GM12878 (cell line): ENCODE measurements at regions not wholly inside any gene's neighbourhood (a gene's known extent, or its start where the extent isn't known, plus 50 kb on each side); places are given as distances from the start of the nearest gene placed in this dataset.

Experiments used
- ATAC-seq: fragments of 200-7000 bp; cut with Tn5 transposase; 3 replicates; pipeline ENCODE4 v1.9.1; 2020; ENCODE audit warnings: mild to moderate bottlenecking, moderate library complexity
- BruUV-seq: library from RNA; stranded (reverse); fragments of 400-500 nt; replicated peaks from 2 replicates; lab custom pipeline; 2021; lab: Mats Ljungman, UMichigan
- CTCF ChIA-PET: fragments of 300-600 bp; sonication (Branson Sonifier 250); formaldehyde crosslinking; extraction: SDS; loops from one replicate; lab custom pipeline; 2021; ENCODE audit warnings: inconsistent platforms; lab: Yijun Ruan, JAX
- POLR2A ChIA-PET: fragments of 350-600 bp; formaldehyde crosslinking; extraction: SDS; loops from one replicate; lab custom pipeline; 2021; ENCODE audit warnings: inconsistent platforms; lab: Charles Lee
- RAD21 ChIA-PET: fragments of 300-600 bp; sonication (Branson Sonifier 250); formaldehyde crosslinking; loops from one replicate; lab custom pipeline; 2023; ENCODE audit warnings: antibody characterized with exemption; ENCODE audit not compliant: unreplicated experiment; lab: Charles Lee
- SMC1A ChIA-PET: fragments of 300-600 bp; sonication (Branson Sonifier 250); formaldehyde crosslinking; loops from one replicate; lab custom pipeline; 2023; ENCODE audit not compliant: unreplicated experiment, uncharacterized antibody; lab: Charles Lee
- DNase-seq: peaks from one replicate; pipeline ENCODE4 v3.0.0-alpha.2; 2011; ENCODE audit warnings: low read depth, low spot score
- FAIRE-seq: peaks from 3 replicates; lab custom pipeline; 2011; peaks lifted over from hg19 to GRCh38; lab: Jason Lieb, UNC
- H2AFZ ChIP-seq: 2 replicates; pipeline ENCODE4 v1.6.0; 2011; ENCODE audit warnings: low read depth, low read length, control low read depth; ENCODE audit not compliant: control insufficient read depth
- H3K27ac ChIP-seq: 2 replicates; pipeline ENCODE4 v1.5.1; 2011; ENCODE audit warnings: control low read depth; ENCODE audit not compliant: control insufficient read depth, insufficient read depth
- H3K27me3 ChIP-seq, 2 experiments: replicated peaks in 1 of 2; 2 replicates each; pipeline versions ENCODE4 v1.6.0 to v1.6.1; 2011; ENCODE audit warnings: low read length in 1 of 2; ENCODE audit not compliant: control insufficient read depth in 2 of 2, insufficient read depth in 2 of 2
- H3K36me3 ChIP-seq, 2 experiments: 2 replicates each; pipeline ENCODE4 v1.5.1; 2011; ENCODE audit warnings: low read length in 1 of 2; ENCODE audit not compliant: control insufficient read depth in 2 of 2, insufficient read depth in 2 of 2
- H3K4me1 ChIP-seq: 2 replicates; pipeline ENCODE4 v1.6.1; 2011; ENCODE audit warnings: mild to moderate bottlenecking, low read length, moderate library complexity, mixed read lengths; ENCODE audit not compliant: control insufficient read depth, insufficient read depth
- H3K4me2 ChIP-seq: 2 replicates; pipeline ENCODE4 v1.6.0; 2011; ENCODE audit warnings: control low read depth; ENCODE audit not compliant: control insufficient read depth, insufficient read depth
- H3K4me3 ChIP-seq: fragments of 200-600 bp; sonication (generic); 2 replicates; pipeline ENCODE4 v1.5.1; 2016
- H3K79me2 ChIP-seq: 2 replicates; pipeline ENCODE4 v1.6.0; 2011; ENCODE audit warnings: low read length; ENCODE audit not compliant: control insufficient read depth, insufficient read depth
- H3K9ac ChIP-seq: 2 replicates; pipeline ENCODE4 v1.8.0; 2011; ENCODE audit warnings: low read length, control low read depth, mixed read lengths; ENCODE audit not compliant: control insufficient read depth, insufficient read depth
- H3K9me3 ChIP-seq: replicated peaks from 3 replicates; pipeline ENCODE4 v1.5.1; 2011; ENCODE audit warnings: mild to moderate bottlenecking, low read length; ENCODE audit not compliant: control insufficient read depth, insufficient read depth
- H4K20me1 ChIP-seq: 2 replicates; pipeline ENCODE4 v1.6.0; 2011; ENCODE audit not compliant: control insufficient read depth, insufficient read depth
- BACH1 ChIP-seq: fragments of 450-650 bp; IDR thresholded peaks from 2 replicates; pipeline ENCODE4 v1.6.1; 2017; ENCODE audit warnings: mild to moderate bottlenecking, borderline replicate concordance
- BCL11A ChIP-seq: IDR thresholded peaks from 2 replicates; pipeline ENCODE4 v1.6.1; 2011; ENCODE audit warnings: low read depth, low read length
- BHLHE40 ChIP-seq, 2 experiments: fragments of 450-650 bp in 1 of 2; IDR thresholded peaks; 2 replicates each; pipeline ENCODE4 v1.6.1; 2011 to 2017; ENCODE audit warnings: low read depth in 2 of 2, borderline replicate concordance in 1 of 2, improper control_type of control experiment in 1 of 2, low read length in 1 of 2, mild to moderate bottlenecking in 1 of 2
- EZH2 ChIP-seq: IDR thresholded peaks from 2 replicates; pipeline ENCODE4 v1.6.1; 2012; ENCODE audit warnings: low read depth, mild to moderate bottlenecking, control low read depth, inconsistent platforms, low read length, borderline replicate concordance; ENCODE audit not compliant: control insufficient read depth
- KLF5 ChIP-seq: fragments of 450-650 bp; IDR thresholded peaks from 2 replicates; pipeline ENCODE4 v1.6.1; 2014; ENCODE audit warnings: mild to moderate bottlenecking; ENCODE audit not compliant: partially characterized antibody
- STAT3 ChIP-seq: IDR thresholded peaks from 2 replicates; pipeline ENCODE4 v1.6.1; 2011; ENCODE audit warnings: low read depth, low read length, improper control_type of control experiment
- ZNF592 ChIP-seq: fragments of 450-650 bp; IDR thresholded peaks from 2 replicates; pipeline ENCODE4 v1.6.1; 2017; ENCODE audit warnings: mild to moderate bottlenecking, moderate library complexity
- WGBS: methylation state at CpG from one replicate; pipeline ENCODE4 v1.1.6; 2016; ENCODE audit warnings: low lambda C conversion rate; ENCODE audit not compliant: insufficient replicate concordance, insufficient coverage; ENCODE audit errors: missing lambda C conversion rate; 5-methylcytosine and 5-hydroxymethylcytosine counted together
- in situ Hi-C: fragments of 300-500 bp; cut with MboI; formaldehyde crosslinking; loops from 9 replicates; pipeline ENCODE4 v1.14.3; 2018; ENCODE audit warnings: mixed read lengths
- intact Hi-C: fragments of 100-400 bp; cut with micrococcal nuclease; formaldehyde crosslinking; loops from one replicate; pipeline ENCODE4 v1.14.2; 2022; ENCODE audit not compliant: unreplicated experiment
- TF ChIP-seq, protein P1 (sequence below), 3 experiments: IDR thresholded peaks in 2 of 3; conservative IDR thresholded peaks in 1 of 3; 2 replicates each; pipeline ENCODE4 v1.5.1; 2011; ENCODE audit warnings: low read depth in 3 of 3, low read length in 3 of 3, mild to moderate bottlenecking in 3 of 3, control low read depth in 2 of 3, moderate library complexity in 2 of 3, inconsistent platforms in 1 of 3, mixed read lengths in 1 of 3; ENCODE audit not compliant: control insufficient read depth in 2 of 3, insufficient read depth in 1 of 3; ENCODE audit errors: extremely low read depth in 1 of 3
- TF ChIP-seq, protein P2 (sequence below): IDR thresholded peaks from 2 replicates; pipeline ENCODE4 v1.6.1; 2011; ENCODE audit warnings: borderline replicate concordance, low read depth, mild to moderate bottlenecking, moderate library complexity, low read length; ENCODE audit not compliant: insufficient read depth, poor library complexity, severe bottlenecking
- TF ChIP-seq, protein P3 (sequence below): fragments of 450-650 bp; IDR thresholded peaks from 2 replicates; pipeline ENCODE4 v1.6.1; 2018; ENCODE audit warnings: mild to moderate bottlenecking, low read depth, moderate library complexity; ENCODE audit not compliant: partially characterized antibody

DNA sequence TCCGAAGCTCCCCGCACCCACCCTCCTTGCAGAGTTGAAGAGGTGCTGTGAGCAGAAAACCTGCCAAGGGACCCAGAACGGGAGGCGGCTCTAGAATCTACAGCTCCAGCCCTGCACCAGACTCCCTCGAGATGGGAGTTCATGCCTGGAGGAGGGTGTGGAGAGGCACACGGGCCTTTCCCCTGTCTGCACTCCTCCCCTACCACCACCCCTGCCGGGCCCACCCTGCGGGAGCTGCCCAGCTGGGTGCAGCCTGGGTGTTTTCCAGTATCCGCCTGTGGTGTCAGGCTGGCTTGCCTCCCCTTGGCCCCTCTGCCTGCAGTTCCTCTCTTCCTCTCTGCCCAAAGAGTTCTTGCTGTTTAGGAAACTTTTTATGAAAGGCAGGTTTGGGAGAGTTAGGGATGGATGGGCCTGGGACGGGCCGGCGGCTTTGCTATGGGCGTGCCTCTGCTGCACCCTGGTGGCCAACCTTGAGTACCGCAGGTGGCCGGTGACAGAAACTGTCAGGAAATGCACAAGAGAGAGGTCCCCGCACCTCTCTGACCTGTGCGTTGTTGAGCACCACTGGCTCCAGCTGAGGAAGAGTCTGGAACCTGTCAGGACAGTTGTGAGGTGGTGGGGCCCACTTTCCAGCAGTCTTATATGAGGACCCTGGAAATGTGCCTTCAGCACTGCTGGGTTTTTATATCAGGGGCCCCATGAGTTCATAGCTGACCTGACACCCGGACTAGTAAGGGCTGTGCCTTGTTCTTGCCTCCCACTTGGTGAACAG is 354.1 kb downstream of the SEC14L1 start:
- H3K9ac ChIP-seq, result no peak overlapping the region
- no peaks in the 10 kb centered on the region for H3K9me3 ChIP-seq
- no peaks in the 10 kb centered on the region for H3K27me3 ChIP-seq
- no peaks in the 10 kb centered on the region for H3K79me2 ChIP-seq
- H3K27ac ChIP-seq, result no peak overlapping the region
- CTCF ChIA-PET, result interaction anchor here (0.6 to 4.6 kb wide), 22 partner anchors 17 to 519 kb away, joined by 3 to 99 read pairs (median 4); no protein-coding TSS in a partner anchor
- H3K4me1 ChIP-seq, result peaks cover 16% of the 10 kb centered on the region
- no peaks in the 10 kb centered on the region for H4K20me1 ChIP-seq
- ATAC-seq, result peak; percentile 89
- BruUV-seq, result no TSS peak
- WGBS, result 26% methylated on average over 17 of the region's 18 CpGs
- POLR2A ChIA-PET, result interaction anchor here (0.5 to 1.2 kb wide), 5 partner anchors 22 to 352 kb away, joined by 3 to 7 read pairs (median 4); no protein-coding TSS in a partner anchor
- H2AFZ ChIP-seq, result no peak overlapping the region
- no peak for DNase-seq
- FAIRE-seq, result peak; percentile 78
- H3K4me3 ChIP-seq, result no peak overlapping the region
- SMC1A ChIA-PET, result interaction anchor here (0.6 to 2.4 kb wide), 17 partner anchors 21 to 170 kb away, joined by 3 to 66 read pairs (median 5); no protein-coding TSS in a partner anchor
- intact Hi-C loops, result loop anchor here (1.0 kb wide), 3 partner anchors 65 to 164 kb away; no protein-coding TSS in a partner anchor
- H3K36me3 ChIP-seq, result peaks cover 37 to 64% of the 10 kb centered on the region in 2 experiments
- no peak overlapping the region for H3K4me2 ChIP-seq
- RAD21 ChIA-PET, result interaction anchor here (0.6 to 3.8 kb wide), 20 partner anchors 21 to 349 kb away, joined by 3 to 59 read pairs (median 4); no protein-coding TSS in a partner anchor
- in situ Hi-C loops, result loop anchor here (5.0 kb wide), 2 partner anchors 68 to 168 kb away; no protein-coding TSS in a partner anchor
- TF ChIP-seq KLF5 (no peak), ZNF592 (no peak), BCL11A (no peak), EZH2 (no peak), BACH1 (no peak), STAT3 (no peak), BHLHE40 (IDR thresholded peaks at IDR 0.05; ENCODE audit: borderline replicate concordance in 1 of 2, low read depth in 2 of 2, low read length in 1 of 2) (peak; percentile 63 to 64; a peak in 3 of 4 replicates)
- TF ChIP-seq, protein P1, sequence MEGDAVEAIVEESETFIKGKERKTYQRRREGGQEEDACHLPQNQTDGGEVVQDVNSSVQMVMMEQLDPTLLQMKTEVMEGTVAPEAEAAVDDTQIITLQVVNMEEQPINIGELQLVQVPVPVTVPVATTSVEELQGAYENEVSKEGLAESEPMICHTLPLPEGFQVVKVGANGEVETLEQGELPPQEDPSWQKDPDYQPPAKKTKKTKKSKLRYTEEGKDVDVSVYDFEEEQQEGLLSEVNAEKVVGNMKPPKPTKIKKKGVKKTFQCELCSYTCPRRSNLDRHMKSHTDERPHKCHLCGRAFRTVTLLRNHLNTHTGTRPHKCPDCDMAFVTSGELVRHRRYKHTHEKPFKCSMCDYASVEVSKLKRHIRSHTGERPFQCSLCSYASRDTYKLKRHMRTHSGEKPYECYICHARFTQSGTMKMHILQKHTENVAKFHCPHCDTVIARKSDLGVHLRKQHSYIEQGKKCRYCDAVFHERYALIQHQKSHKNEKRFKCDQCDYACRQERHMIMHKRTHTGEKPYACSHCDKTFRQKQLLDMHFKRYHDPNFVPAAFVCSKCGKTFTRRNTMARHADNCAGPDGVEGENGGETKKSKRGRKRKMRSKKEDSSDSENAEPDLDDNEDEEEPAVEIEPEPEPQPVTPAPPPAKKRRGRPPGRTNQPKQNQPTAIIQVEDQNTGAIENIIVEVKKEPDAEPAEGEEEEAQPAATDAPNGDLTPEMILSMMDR (IDR thresholded peaks at IDR 0.05 in 2 of 3, conservative IDR thresholded peaks at IDR 0.05 in 1 of 3; ENCODE audit: control insufficient read depth in 2 of 3, extremely low read depth in 1 of 3, insufficient read depth in 1 of 3, low read depth in 3 of 3, low read length in 3 of 3), result peak; percentile 87 to 93 (median 92)
- TF ChIP-seq, protein P2, sequence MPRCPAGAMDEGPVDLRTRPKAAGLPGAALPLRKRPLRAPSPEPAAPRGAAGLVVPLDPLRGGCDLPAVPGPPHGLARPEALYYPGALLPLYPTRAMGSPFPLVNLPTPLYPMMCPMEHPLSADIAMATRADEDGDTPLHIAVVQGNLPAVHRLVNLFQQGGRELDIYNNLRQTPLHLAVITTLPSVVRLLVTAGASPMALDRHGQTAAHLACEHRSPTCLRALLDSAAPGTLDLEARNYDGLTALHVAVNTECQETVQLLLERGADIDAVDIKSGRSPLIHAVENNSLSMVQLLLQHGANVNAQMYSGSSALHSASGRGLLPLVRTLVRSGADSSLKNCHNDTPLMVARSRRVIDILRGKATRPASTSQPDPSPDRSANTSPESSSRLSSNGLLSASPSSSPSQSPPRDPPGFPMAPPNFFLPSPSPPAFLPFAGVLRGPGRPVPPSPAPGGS, result no peak
- TF ChIP-seq, protein P3, sequence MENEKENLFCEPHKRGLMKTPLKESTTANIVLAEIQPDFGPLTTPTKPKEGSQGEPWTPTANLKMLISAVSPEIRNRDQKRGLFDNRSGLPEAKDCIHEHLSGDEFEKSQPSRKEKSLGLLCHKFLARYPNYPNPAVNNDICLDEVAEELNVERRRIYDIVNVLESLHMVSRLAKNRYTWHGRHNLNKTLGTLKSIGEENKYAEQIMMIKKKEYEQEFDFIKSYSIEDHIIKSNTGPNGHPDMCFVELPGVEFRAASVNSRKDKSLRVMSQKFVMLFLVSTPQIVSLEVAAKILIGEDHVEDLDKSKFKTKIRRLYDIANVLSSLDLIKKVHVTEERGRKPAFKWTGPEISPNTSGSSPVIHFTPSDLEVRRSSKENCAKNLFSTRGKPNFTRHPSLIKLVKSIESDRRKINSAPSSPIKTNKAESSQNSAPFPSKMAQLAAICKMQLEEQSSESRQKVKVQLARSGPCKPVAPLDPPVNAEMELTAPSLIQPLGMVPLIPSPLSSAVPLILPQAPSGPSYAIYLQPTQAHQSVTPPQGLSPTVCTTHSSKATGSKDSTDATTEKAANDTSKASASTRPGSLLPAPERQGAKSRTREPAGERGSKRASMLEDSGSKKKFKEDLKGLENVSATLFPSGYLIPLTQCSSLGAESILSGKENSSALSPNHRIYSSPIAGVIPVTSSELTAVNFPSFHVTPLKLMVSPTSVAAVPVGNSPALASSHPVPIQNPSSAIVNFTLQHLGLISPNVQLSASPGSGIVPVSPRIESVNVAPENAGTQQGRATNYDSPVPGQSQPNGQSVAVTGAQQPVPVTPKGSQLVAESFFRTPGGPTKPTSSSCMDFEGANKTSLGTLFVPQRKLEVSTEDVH, result no peak
